ENCODE measurements at regions not wholly inside any gene's neighbourhood (a gene's known extent, or its start where the extent isn't known, plus 50 kb on each side); places are given as distances from the start of the nearest gene placed in this dataset.

- TF ChIP-seq SMC3 (IDR thresholded peaks at IDR 0.05; ENCODE audit: low read depth, low read length): no peak
- TF ChIP-seq RAD21 (IDR thresholded peaks at IDR 0.05; ENCODE audit: low read length): no peak
- TF ChIP-seq CTCF (IDR thresholded peaks at IDR 0.05): no peak
- no peak for TF ChIP-seq ZBTB33 (IDR thresholded peaks at IDR 0.05; ENCODE audit: borderline replicate concordance, low read depth)
- TF ChIP-seq FOSL2 (IDR thresholded peaks at IDR 0.05; ENCODE audit: borderline replicate concordance, low read depth): no peak
- TF ChIP-seq, protein P1, sequence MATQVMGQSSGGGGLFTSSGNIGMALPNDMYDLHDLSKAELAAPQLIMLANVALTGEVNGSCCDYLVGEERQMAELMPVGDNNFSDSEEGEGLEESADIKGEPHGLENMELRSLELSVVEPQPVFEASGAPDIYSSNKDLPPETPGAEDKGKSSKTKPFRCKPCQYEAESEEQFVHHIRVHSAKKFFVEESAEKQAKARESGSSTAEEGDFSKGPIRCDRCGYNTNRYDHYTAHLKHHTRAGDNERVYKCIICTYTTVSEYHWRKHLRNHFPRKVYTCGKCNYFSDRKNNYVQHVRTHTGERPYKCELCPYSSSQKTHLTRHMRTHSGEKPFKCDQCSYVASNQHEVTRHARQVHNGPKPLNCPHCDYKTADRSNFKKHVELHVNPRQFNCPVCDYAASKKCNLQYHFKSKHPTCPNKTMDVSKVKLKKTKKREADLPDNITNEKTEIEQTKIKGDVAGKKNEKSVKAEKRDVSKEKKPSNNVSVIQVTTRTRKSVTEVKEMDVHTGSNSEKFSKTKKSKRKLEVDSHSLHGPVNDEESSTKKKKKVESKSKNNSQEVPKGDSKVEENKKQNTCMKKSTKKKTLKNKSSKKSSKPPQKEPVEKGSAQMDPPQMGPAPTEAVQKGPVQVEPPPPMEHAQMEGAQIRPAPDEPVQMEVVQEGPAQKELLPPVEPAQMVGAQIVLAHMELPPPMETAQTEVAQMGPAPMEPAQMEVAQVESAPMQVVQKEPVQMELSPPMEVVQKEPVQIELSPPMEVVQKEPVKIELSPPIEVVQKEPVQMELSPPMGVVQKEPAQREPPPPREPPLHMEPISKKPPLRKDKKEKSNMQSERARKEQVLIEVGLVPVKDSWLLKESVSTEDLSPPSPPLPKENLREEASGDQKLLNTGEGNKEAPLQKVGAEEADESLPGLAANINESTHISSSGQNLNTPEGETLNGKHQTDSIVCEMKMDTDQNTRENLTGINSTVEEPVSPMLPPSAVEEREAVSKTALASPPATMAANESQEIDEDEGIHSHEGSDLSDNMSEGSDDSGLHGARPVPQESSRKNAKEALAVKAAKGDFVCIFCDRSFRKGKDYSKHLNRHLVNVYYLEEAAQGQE (IDR thresholded peaks at IDR 0.05; ENCODE audit: low read depth, low read length): no peak
- no peak for TF ChIP-seq EP300 (IDR thresholded peaks at IDR 0.05; ENCODE audit: borderline replicate concordance in 1 of 2, low read depth in 1 of 2, low read length in 1 of 2)
These were observed 1354.6 kb upstream of the PCDH9 start for GRCh38 chr13:68584776-68585175.

All from SK-N-SH (cell line).